ENCODE measurements at regions not wholly inside any gene's neighbourhood (a gene's known extent, or its start where the extent isn't known, plus 50 kb on each side); places are given as distances from the start of the nearest gene placed in this dataset.

DNA sequence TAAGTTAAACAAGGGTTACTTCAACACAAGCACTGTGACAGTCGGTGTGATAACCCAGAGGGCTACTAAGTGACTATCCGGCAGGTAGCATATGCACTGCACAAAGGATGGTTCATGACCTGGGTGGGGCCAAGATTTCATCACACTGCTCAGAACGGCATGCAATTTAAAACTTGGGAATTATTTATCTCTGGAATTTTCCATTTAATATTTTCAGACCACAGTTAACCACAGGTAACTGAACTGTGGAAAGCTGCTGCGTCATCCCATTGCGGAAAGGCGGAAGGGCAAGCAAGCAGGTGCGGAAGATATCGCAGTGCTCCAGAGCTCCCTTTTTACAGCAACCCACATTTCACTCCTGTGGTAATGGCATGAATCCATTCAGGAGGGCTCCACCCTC lies 540.8 kb downstream of the INSC start:
- Histone ChIP-seq H3K9me3 (ENCODE audit: control insufficient read depth, insufficient read depth, low read length) (no peaks in the 10 kb centered on the region), H3K4me3 (ENCODE audit: low read depth, low read length) (no peak overlapping the region), H3K4me1 (ENCODE audit: control insufficient read depth, insufficient read depth, low read length) (no peaks in the 10 kb centered on the region), H3K27me3 (ENCODE audit: control insufficient read depth, insufficient read depth, low read length) (no peaks in the 10 kb centered on the region), H3K9ac (ENCODE audit: low read depth, low read length) (no peak overlapping the region), H3K36me3 (ENCODE audit: control insufficient read depth, insufficient read depth, low read length) (no peaks in the 10 kb centered on the region)

- H3K9me3 ChIP-seq (ENCODE audit: control insufficient read depth, insufficient read depth, low read length): no peaks in the 10 kb centered on the region
- no peaks in the 10 kb centered on the region for H3K27me3 ChIP-seq (ENCODE audit: control insufficient read depth, insufficient read depth, low read length)
- H3K9ac ChIP-seq (ENCODE audit: low read depth, low read length): no peak overlapping the region
- H3K36me3 ChIP-seq (ENCODE audit: control insufficient read depth, insufficient read depth, low read length): no peaks in the 10 kb centered on the region
- H3K4me1 ChIP-seq (ENCODE audit: control insufficient read depth, insufficient read depth, low read length): no peaks in the 10 kb centered on the region
- no peak overlapping the region for H3K4me3 ChIP-seq (ENCODE audit: low read depth, low read length)
These were observed 542.5 kb downstream of the INSC start for GRCh38 chr11:15657264-15657663.

DNA sequence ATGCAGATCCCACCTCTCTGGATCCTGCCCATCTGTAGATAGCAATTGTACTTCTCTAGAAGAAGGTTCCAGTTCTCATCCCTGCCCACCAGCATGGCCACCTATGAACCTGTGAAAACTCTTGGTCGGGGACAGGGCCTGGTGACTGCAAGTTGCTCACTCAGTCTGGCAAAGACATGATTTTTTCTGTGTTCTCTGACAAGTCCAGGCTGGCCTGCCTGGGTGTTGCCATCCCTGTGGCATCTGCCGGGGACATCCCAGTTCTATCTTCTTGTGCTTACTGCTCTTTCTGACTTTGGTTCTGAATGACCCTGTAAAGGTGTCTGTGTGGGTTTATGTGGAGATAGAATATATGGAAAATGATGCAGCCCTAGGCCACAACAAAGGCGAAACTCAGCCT lies 545.8 kb downstream of the INSC start:
- Histone ChIP-seq H3K4me1 (ENCODE audit: control insufficient read depth, insufficient read depth, low read length) (peaks cover 6% of the 10 kb centered on the region), H3K27me3 (ENCODE audit: control insufficient read depth, insufficient read depth, low read length) (no peaks in the 10 kb centered on the region), H3K36me3 (ENCODE audit: control insufficient read depth, insufficient read depth, low read length) (no peaks in the 10 kb centered on the region), H3K9ac (ENCODE audit: low read depth, low read length) (no peak overlapping the region), H3K9me3 (ENCODE audit: control insufficient read depth, insufficient read depth, low read length) (no peaks in the 10 kb centered on the region), H3K4me3 (ENCODE audit: low read depth, low read length) (no peak overlapping the region)

GRCh38 chr11:15662285-15662684 lies 547.6 kb downstream of the INSC start:
- no peaks in the 10 kb centered on the region for H3K36me3 ChIP-seq (ENCODE audit: control insufficient read depth, insufficient read depth, low read length)
- H3K4me1 ChIP-seq (ENCODE audit: control insufficient read depth, insufficient read depth, low read length): peaks cover 6% of the 10 kb centered on the region
- no peaks in the 10 kb centered on the region for H3K27me3 ChIP-seq (ENCODE audit: control insufficient read depth, insufficient read depth, low read length)

GRCh38 chr11:15663777-15664218 lies 549.1 kb downstream of the INSC start:
- Histone ChIP-seq H3K36me3 (ENCODE audit: control insufficient read depth, insufficient read depth, low read length) (no peaks in the 10 kb centered on the region), H3K9ac (ENCODE audit: low read depth, low read length) (no peak overlapping the region), H3K9me3 (ENCODE audit: control insufficient read depth, insufficient read depth, low read length) (no peaks in the 10 kb centered on the region), H3K27me3 (ENCODE audit: control insufficient read depth, insufficient read depth, low read length) (no peaks in the 10 kb centered on the region), H3K4me3 (ENCODE audit: low read depth, low read length) (no peak overlapping the region), H3K4me1 (ENCODE audit: control insufficient read depth, insufficient read depth, low read length) (peaks cover 6% of the 10 kb centered on the region)

More at GRCh38 chr11:15662285-15662684, 547.6 kb downstream of the INSC start:
- Histone ChIP-seq H3K4me3 (ENCODE audit: low read depth, low read length) (no peak overlapping the region), H3K9ac (ENCODE audit: low read depth, low read length) (no peak overlapping the region), H3K9me3 (ENCODE audit: control insufficient read depth, insufficient read depth, low read length) (no peaks in the 10 kb centered on the region)

DNA sequence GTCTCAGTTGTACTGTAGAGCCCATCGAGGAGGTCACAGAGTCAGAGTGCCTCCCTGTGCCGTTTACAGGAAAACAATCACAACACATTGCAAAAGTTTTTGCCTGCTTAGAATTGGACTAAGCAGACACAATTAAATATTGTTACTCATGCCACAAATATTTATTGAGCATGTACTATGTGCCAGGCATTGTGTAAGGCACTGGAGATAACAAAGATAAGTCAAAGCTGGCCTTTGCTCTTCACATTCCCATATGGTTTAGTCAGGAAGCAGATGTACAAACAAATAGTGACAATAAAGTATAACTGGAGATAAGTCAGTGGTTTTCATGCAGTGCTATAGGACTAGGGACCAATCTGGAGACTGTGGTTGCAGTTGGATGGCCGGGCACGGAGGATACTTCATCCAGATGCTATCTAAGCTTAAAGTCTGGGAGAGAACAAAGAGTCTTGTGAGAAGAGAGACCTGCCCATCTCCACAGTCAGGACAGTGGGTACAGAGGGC lies 550.7 kb downstream of the INSC start:
- Histone ChIP-seq H3K4me1 (ENCODE audit: control insufficient read depth, insufficient read depth, low read length) (peaks cover 6% of the 10 kb centered on the region), H3K4me3 (ENCODE audit: low read depth, low read length) (no peak overlapping the region), H3K9ac (ENCODE audit: low read depth, low read length) (no peak overlapping the region), H3K36me3 (ENCODE audit: control insufficient read depth, insufficient read depth, low read length) (no peaks in the 10 kb centered on the region), H3K9me3 (ENCODE audit: control insufficient read depth, insufficient read depth, low read length) (no peaks in the 10 kb centered on the region), H3K27me3 (ENCODE audit: control insufficient read depth, insufficient read depth, low read length) (no peaks in the 10 kb centered on the region)

- H3K9ac ChIP-seq (ENCODE audit: low read depth, low read length): no peak overlapping the region
- H3K36me3 ChIP-seq (ENCODE audit: control insufficient read depth, insufficient read depth, low read length): no peaks in the 10 kb centered on the region
- no peaks in the 10 kb centered on the region for H3K27me3 ChIP-seq (ENCODE audit: control insufficient read depth, insufficient read depth, low read length)
- no peaks in the 10 kb centered on the region for H3K9me3 ChIP-seq (ENCODE audit: control insufficient read depth, insufficient read depth, low read length)
- peaks cover 6% of the 10 kb centered on the region for H3K4me1 ChIP-seq (ENCODE audit: control insufficient read depth, insufficient read depth, low read length)
- H3K4me3 ChIP-seq (ENCODE audit: low read depth, low read length): no peak overlapping the region
These were observed 552.5 kb downstream of the INSC start for GRCh38 chr11:15667127-15667725.

DNA sequence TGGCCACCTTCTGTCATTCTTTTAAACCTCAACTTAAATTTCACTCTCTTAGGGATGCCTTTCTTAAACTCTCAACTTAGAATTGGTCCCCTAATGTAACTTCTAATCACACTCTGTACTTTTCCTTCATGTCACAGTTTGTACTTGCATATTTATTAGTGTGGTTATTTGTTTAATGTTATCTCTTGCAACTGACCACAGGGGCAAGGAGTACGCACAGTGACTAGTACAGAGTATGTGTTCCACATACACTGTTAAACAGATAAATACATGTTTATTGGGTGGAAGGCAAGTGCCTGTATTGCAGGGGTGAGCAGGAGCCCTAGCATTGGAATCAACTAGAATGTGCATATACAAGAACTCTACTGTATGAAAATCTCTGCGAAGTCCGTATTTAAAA lies 554.0 kb downstream of the INSC start:
- H3K36me3 ChIP-seq (ENCODE audit: control insufficient read depth, insufficient read depth, low read length): no peaks in the 10 kb centered on the region
- no peaks in the 10 kb centered on the region for H3K9me3 ChIP-seq (ENCODE audit: control insufficient read depth, insufficient read depth, low read length)
- no peaks in the 10 kb centered on the region for H3K27me3 ChIP-seq (ENCODE audit: control insufficient read depth, insufficient read depth, low read length)
- no peak overlapping the region for H3K9ac ChIP-seq (ENCODE audit: low read depth, low read length)
- no peak overlapping the region for H3K4me3 ChIP-seq (ENCODE audit: low read depth, low read length)
- H3K4me1 ChIP-seq (ENCODE audit: control insufficient read depth, insufficient read depth, low read length): no peaks in the 10 kb centered on the region

DNA sequence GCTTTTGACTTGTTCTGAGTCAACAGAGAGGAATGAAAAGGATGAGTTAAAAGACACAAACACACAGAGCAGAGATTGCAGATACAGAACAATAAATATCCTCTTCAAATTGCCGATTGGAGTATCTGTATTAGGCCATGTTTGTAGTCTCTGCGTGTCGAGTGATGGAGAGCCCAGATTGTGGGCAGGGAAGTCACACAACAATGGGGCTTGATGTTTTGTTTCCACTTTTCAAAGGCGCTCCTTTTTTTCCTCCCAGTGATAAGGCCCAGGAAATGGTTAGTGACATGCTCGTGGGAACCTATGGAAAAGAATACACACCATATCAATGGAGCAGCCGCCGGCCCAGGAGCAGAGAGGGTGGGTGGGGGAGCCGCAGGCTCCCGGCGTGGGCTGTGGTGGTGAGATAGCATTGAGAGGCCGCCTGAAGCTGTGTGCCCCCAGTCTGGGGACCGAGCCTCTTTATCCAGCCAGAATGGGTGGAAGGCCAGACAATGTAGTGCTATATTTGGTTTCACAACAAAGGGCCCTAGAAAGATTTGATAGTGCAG lies 555.9 kb downstream of the INSC start:
- no peaks in the 10 kb centered on the region for H3K36me3 ChIP-seq (ENCODE audit: control insufficient read depth, insufficient read depth, low read length)
- no peak overlapping the region for H3K9ac ChIP-seq (ENCODE audit: low read depth, low read length)
- no peak overlapping the region for H3K4me3 ChIP-seq (ENCODE audit: low read depth, low read length)
- H3K4me1 ChIP-seq (ENCODE audit: control insufficient read depth, insufficient read depth, low read length): no peaks in the 10 kb centered on the region
- no peaks in the 10 kb centered on the region for H3K27me3 ChIP-seq (ENCODE audit: control insufficient read depth, insufficient read depth, low read length)
- no peaks in the 10 kb centered on the region for H3K9me3 ChIP-seq (ENCODE audit: control insufficient read depth, insufficient read depth, low read length)

- Histone ChIP-seq H3K4me3 (ENCODE audit: low read depth, low read length) (no peak overlapping the region), H3K4me1 (ENCODE audit: control insufficient read depth, insufficient read depth, low read length) (no peaks in the 10 kb centered on the region), H3K9ac (ENCODE audit: low read depth, low read length) (no peak overlapping the region), H3K9me3 (ENCODE audit: control insufficient read depth, insufficient read depth, low read length) (no peaks in the 10 kb centered on the region), H3K27me3 (ENCODE audit: control insufficient read depth, insufficient read depth, low read length) (no peaks in the 10 kb centered on the region), H3K36me3 (ENCODE audit: control insufficient read depth, insufficient read depth, low read length) (no peaks in the 10 kb centered on the region)
These were observed 556.5 kb downstream of the INSC start for GRCh38 chr11:15671216-15671615.

DNA sequence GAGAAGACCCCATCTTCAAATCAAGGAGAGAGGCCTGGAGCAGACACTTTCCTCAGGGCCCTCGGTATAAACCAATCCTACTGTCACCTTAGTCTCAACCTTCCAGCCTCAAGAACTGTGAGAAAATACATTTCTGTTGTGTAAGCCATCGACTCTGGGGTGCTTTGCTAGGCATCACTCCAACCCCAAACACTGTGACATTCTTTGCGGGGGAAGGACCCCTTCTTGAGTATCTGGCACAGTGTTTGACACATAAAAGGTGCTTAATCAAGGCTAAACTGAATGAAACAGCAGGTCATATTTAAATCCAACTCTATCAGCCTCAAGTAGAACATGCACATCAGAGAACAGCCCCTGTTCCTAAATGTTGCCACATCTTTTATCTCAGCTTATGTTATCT lies 558.1 kb downstream of the INSC start:
- Histone ChIP-seq H3K9me3 (ENCODE audit: control insufficient read depth, insufficient read depth, low read length) (no peaks in the 10 kb centered on the region), H3K36me3 (ENCODE audit: control insufficient read depth, insufficient read depth, low read length) (no peaks in the 10 kb centered on the region), H3K9ac (ENCODE audit: low read depth, low read length) (no peak overlapping the region), H3K27me3 (ENCODE audit: control insufficient read depth, insufficient read depth, low read length) (no peaks in the 10 kb centered on the region), H3K4me1 (ENCODE audit: control insufficient read depth, insufficient read depth, low read length) (no peaks in the 10 kb centered on the region), H3K4me3 (ENCODE audit: low read depth, low read length) (no peak overlapping the region)

- Histone ChIP-seq H3K9me3 (ENCODE audit: control insufficient read depth, insufficient read depth, low read length) (no peaks in the 10 kb centered on the region), H3K4me3 (ENCODE audit: low read depth, low read length) (no peak overlapping the region), H3K4me1 (ENCODE audit: control insufficient read depth, insufficient read depth, low read length) (no peaks in the 10 kb centered on the region), H3K27me3 (ENCODE audit: control insufficient read depth, insufficient read depth, low read length) (no peaks in the 10 kb centered on the region), H3K36me3 (ENCODE audit: control insufficient read depth, insufficient read depth, low read length) (no peaks in the 10 kb centered on the region), H3K9ac (ENCODE audit: low read depth, low read length) (no peak overlapping the region)
These were observed 558.7 kb downstream of the INSC start for GRCh38 chr11:15673408-15673831.

Data from iPS-15b (cell line).